Calu3 (cell line): ENCODE measurements at regions not wholly inside any gene's neighbourhood (a gene's known extent, or its start where the extent isn't known, plus 50 kb on each side); places are given as distances from the start of the nearest gene placed in this dataset.

Source experiments
- BruUV-seq: library from RNA; stranded (reverse); fragments of 400-500 nt; replicated peaks from 2 replicates; lab custom pipeline; 2021; lab: Mats Ljungman, UMichigan
- CTCF ChIA-PET: fragments of 300-600 bp; sonication (Branson Sonifier 250); formaldehyde crosslinking; loops from one replicate; lab custom pipeline; 2022; ENCODE audit warnings: antibody characterized with exemption; lab: Charles Lee
- DNase-seq: peaks from one replicate; pipeline ENCODE4 v3.0.0; 2022
- H3K27ac Mint-ChIP-seq: one replicate; pipeline ENCODE4 v1.8.0; 2022; ENCODE audit warnings: mixed read lengths; ENCODE audit not compliant: unreplicated experiment
- H3K27me3 Mint-ChIP-seq: one replicate; pipeline ENCODE4 v1.8.0; 2022; ENCODE audit warnings: mixed read lengths; ENCODE audit not compliant: unreplicated experiment
- H3K36me3 Mint-ChIP-seq: one replicate; pipeline ENCODE4 v1.8.0; 2022; ENCODE audit warnings: mild to moderate bottlenecking, moderate library complexity, mixed read lengths; ENCODE audit not compliant: insufficient read depth, unreplicated experiment
- H3K4me1 Mint-ChIP-seq: one replicate; pipeline ENCODE4 v1.8.0; 2022; ENCODE audit warnings: mild to moderate bottlenecking, low read depth, mixed read lengths; ENCODE audit not compliant: unreplicated experiment
- H3K4me3 Mint-ChIP-seq: one replicate; pipeline ENCODE4 v1.8.0; 2022; ENCODE audit warnings: mild to moderate bottlenecking, low read depth, moderate library complexity, mixed read lengths; ENCODE audit not compliant: unreplicated experiment
- H3K9me3 Mint-ChIP-seq: one replicate; pipeline ENCODE4 v1.8.0; 2022; ENCODE audit warnings: low read depth, mixed read lengths; ENCODE audit not compliant: unreplicated experiment
- CTCF ChIP-seq: fragments of 200-600 bp; IDR thresholded peaks from one replicate; pipeline ENCODE4 v1.8.0; 2022; ENCODE audit warnings: antibody characterized with exemption; ENCODE audit not compliant: unreplicated experiment
- intact Hi-C: fragments of 100-400 bp; cut with micrococcal nuclease; formaldehyde crosslinking; loops from one replicate; pipeline ENCODE4 v1.10.0; 2022; ENCODE audit not compliant: unreplicated experiment

- Mint-ChIP-seq H3K4me3 (no peak overlapping the region), H3K27ac (no peak overlapping the region), H3K27me3 (no peaks in the 10 kb centered on the region), H3K4me1 (no peaks in the 10 kb centered on the region), H3K9me3 (peaks cover 9% of the 10 kb centered on the region), H3K36me3 (no peaks in the 10 kb centered on the region)
- no peak for DNase-seq
- BruUV-seq = no TSS peak
- no peak for TF ChIP-seq CTCF
- intact Hi-C loops = no loop called here
- CTCF ChIA-PET = interaction anchor here (0.6 kb wide), 1 partner anchor 530 kb away, joined by 3 read pairs; no protein-coding TSS in a partner anchor
Measured at GRCh38 chrX:46039526-46039925, 505.7 kb downstream of the ZNF674 start.

GRCh38 chrX:46036508-46036907, 508.7 kb downstream of the ZNF674 start:
- H3K4me1 Mint-ChIP-seq = no peaks in the 10 kb centered on the region
- CTCF ChIA-PET = no interaction called here
- H3K4me3 Mint-ChIP-seq = no peak overlapping the region
- no TSS peak for BruUV-seq
- H3K36me3 Mint-ChIP-seq = no peaks in the 10 kb centered on the region
- no peak for TF ChIP-seq CTCF
- intact Hi-C loops = no loop called here
- peaks cover 5% of the 10 kb centered on the region for H3K9me3 Mint-ChIP-seq
- DNase-seq = no peak
- no peaks in the 10 kb centered on the region for H3K27me3 Mint-ChIP-seq
- no peak overlapping the region for H3K27ac Mint-ChIP-seq

GRCh38 chrX:46034868-46035267, 510.4 kb downstream of the ZNF674 start:
- CTCF ChIA-PET = no interaction called here
- BruUV-seq = no TSS peak

GRCh38 chrX:46029777-46030176, 515.4 kb downstream of the ZNF674 start:
- DNase-seq = no peak
- CTCF ChIA-PET = no interaction called here
- intact Hi-C loops = no loop called here
- no peak for TF ChIP-seq CTCF
- Mint-ChIP-seq H3K9me3 (no peaks in the 10 kb centered on the region), H3K4me1 (no peaks in the 10 kb centered on the region), H3K27ac (no peak overlapping the region), H3K27me3 (no peaks in the 10 kb centered on the region), H3K36me3 (no peaks in the 10 kb centered on the region), H3K4me3 (no peak overlapping the region)
- no TSS peak for BruUV-seq

More at GRCh38 chrX:46034868-46035267, 510.4 kb downstream of the ZNF674 start:
- H3K4me3 Mint-ChIP-seq = no peak overlapping the region
- intact Hi-C loops = no loop called here
- H3K9me3 Mint-ChIP-seq = peaks cover 3% of the 10 kb centered on the region
- TF ChIP-seq CTCF = no peak
- H3K4me1 Mint-ChIP-seq = no peaks in the 10 kb centered on the region
- H3K36me3 Mint-ChIP-seq = no peaks in the 10 kb centered on the region
- H3K27ac Mint-ChIP-seq = no peak overlapping the region
- no peaks in the 10 kb centered on the region for H3K27me3 Mint-ChIP-seq
- DNase-seq = no peak

- BruUV-seq = no TSS peak
- Mint-ChIP-seq H3K4me3 (no peak overlapping the region), H3K27ac (no peak overlapping the region), H3K27me3 (no peaks in the 10 kb centered on the region), H3K4me1 (no peaks in the 10 kb centered on the region), H3K9me3 (peaks cover 2% of the 10 kb centered on the region), H3K36me3 (no peaks in the 10 kb centered on the region)
- CTCF ChIA-PET = no interaction called here
- TF ChIP-seq CTCF = no peak
- no peak for DNase-seq
- intact Hi-C loops = no loop called here
Measured at GRCh38 chrX:46016296-46016695, 528.9 kb downstream of the ZNF674 start.
